ENCODE measurements at regions not wholly inside any gene's neighbourhood (a gene's known extent, or its start where the extent isn't known, plus 50 kb on each side); places are given as distances from the start of the nearest gene placed in this dataset.

- H2AFZ ChIP-seq (ENCODE audit: low read length): no peak overlapping the region
- no peaks in the 10 kb centered on the region for H3K27me3 ChIP-seq (ENCODE audit: insufficient read depth, low read length)
These were observed 1038.8 kb upstream of the ARRDC3 start for GRCh38 chr5:92421942-92422341.

DNA sequence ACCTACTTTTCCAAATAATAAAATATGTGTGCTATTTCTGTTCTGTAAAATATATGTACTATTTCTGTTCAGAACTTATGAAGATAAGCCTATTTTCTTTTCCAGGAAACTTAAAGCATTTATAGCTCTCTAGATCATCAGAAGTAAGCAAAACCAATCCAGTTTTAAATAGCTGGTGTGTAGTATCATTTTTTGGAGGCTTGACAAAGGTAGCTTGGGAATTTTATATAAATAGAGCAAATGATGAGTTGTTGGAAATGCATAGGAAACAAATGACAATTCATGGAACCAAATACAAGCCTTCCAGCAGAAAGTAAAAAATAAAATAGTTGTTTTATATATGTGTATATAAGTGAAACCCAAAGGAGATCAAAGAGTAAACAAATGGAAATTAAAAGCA lies 1038.1 kb upstream of the ARRDC3 start:
- Histone ChIP-seq H3K79me2 (ENCODE audit: insufficient read depth, low read length) (no peaks in the 10 kb centered on the region), H2AFZ (ENCODE audit: low read length) (no peak overlapping the region), H3K4me2 (ENCODE audit: insufficient read depth, low read length) (no peak overlapping the region), H3K36me3 (ENCODE audit: insufficient read depth, low read length) (no peaks in the 10 kb centered on the region), H3K27me3 (ENCODE audit: insufficient read depth, low read length) (no peaks in the 10 kb centered on the region), H3K4me1 (ENCODE audit: insufficient read depth, low read length) (no peaks in the 10 kb centered on the region), H3K4me3 (ENCODE audit: insufficient read depth, low read length) (no peak overlapping the region), H3K27ac (ENCODE audit: low read depth, low read length) (no peak overlapping the region), H3K9me3 (ENCODE audit: low read depth, low read length) (no peaks in the 10 kb centered on the region), H4K20me1 (ENCODE audit: insufficient read depth, low read length) (no peaks in the 10 kb centered on the region)
- no peak for TF ChIP-seq CTCF (IDR thresholded peaks at IDR 0.05; ENCODE audit: extremely low read depth, low read depth, low read length)
- no peak for DNase-seq (ENCODE audit: insufficient read length, low spot score, missing footprints)

More at GRCh38 chr5:92421942-92422341, 1038.8 kb upstream of the ARRDC3 start:
- TF ChIP-seq CTCF (IDR thresholded peaks at IDR 0.05; ENCODE audit: extremely low read depth, low read depth, low read length): no peak
- DNase-seq (ENCODE audit: insufficient read length, low spot score, missing footprints): no peak
- H4K20me1 ChIP-seq (ENCODE audit: insufficient read depth, low read length): no peaks in the 10 kb centered on the region
- H3K4me2 ChIP-seq (ENCODE audit: insufficient read depth, low read length): no peak overlapping the region
- H3K4me3 ChIP-seq (ENCODE audit: insufficient read depth, low read length): no peak overlapping the region
- no peaks in the 10 kb centered on the region for H3K36me3 ChIP-seq (ENCODE audit: insufficient read depth, low read length)
- H3K4me1 ChIP-seq (ENCODE audit: insufficient read depth, low read length): no peaks in the 10 kb centered on the region
- no peaks in the 10 kb centered on the region for H3K9me3 ChIP-seq (ENCODE audit: low read depth, low read length)
- no peaks in the 10 kb centered on the region for H3K79me2 ChIP-seq (ENCODE audit: insufficient read depth, low read length)
- H3K27ac ChIP-seq (ENCODE audit: low read depth, low read length): no peak overlapping the region

DNA sequence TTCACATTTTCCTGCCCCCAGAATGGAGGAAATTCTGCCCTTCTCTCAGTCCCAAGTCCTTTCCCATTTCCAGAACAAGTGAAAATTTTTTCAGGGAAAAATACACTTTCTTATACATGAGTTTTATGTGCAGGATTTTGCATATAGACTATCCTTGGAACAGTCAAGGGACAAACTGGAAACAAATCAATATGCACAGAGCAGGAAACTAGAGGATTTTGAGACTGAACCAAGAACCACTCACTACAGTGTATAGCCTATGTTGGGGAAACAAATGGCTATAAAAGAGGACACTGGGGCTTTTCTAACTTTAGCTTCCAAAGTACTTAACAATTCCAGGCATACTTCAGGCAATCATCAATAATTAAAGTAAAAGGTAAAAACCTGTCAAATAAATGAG lies 1036.1 kb upstream of the ARRDC3 start:
- no peak for DNase-seq (ENCODE audit: insufficient read length, low spot score, missing footprints)
- Histone ChIP-seq H3K9me3 (ENCODE audit: low read depth, low read length) (no peaks in the 10 kb centered on the region), H3K36me3 (ENCODE audit: insufficient read depth, low read length) (no peaks in the 10 kb centered on the region), H3K4me1 (ENCODE audit: insufficient read depth, low read length) (no peaks in the 10 kb centered on the region), H3K79me2 (ENCODE audit: insufficient read depth, low read length) (no peaks in the 10 kb centered on the region), H3K4me3 (ENCODE audit: insufficient read depth, low read length) (no peak overlapping the region), H3K27me3 (ENCODE audit: insufficient read depth, low read length) (no peaks in the 10 kb centered on the region), H3K27ac (ENCODE audit: low read depth, low read length) (no peak overlapping the region), H2AFZ (ENCODE audit: low read length) (no peak overlapping the region), H3K4me2 (ENCODE audit: insufficient read depth, low read length) (no peak overlapping the region), H4K20me1 (ENCODE audit: insufficient read depth, low read length) (no peaks in the 10 kb centered on the region)
- TF ChIP-seq CTCF (IDR thresholded peaks at IDR 0.05; ENCODE audit: extremely low read depth, low read depth, low read length): no peak

GRCh38 chr5:92418341-92418740 lies 1035.2 kb upstream of the ARRDC3 start:
- Histone ChIP-seq H3K4me3 (ENCODE audit: insufficient read depth, low read length) (no peak overlapping the region), H3K27me3 (ENCODE audit: insufficient read depth, low read length) (no peaks in the 10 kb centered on the region), H3K79me2 (ENCODE audit: insufficient read depth, low read length) (no peaks in the 10 kb centered on the region), H3K4me2 (ENCODE audit: insufficient read depth, low read length) (no peak overlapping the region), H3K4me1 (ENCODE audit: insufficient read depth, low read length) (no peaks in the 10 kb centered on the region), H3K27ac (ENCODE audit: low read depth, low read length) (no peak overlapping the region), H3K9me3 (ENCODE audit: low read depth, low read length) (no peaks in the 10 kb centered on the region), H4K20me1 (ENCODE audit: insufficient read depth, low read length) (no peaks in the 10 kb centered on the region), H2AFZ (ENCODE audit: low read length) (no peak overlapping the region), H3K36me3 (ENCODE audit: insufficient read depth, low read length) (no peaks in the 10 kb centered on the region)
- TF ChIP-seq CTCF (IDR thresholded peaks at IDR 0.05; ENCODE audit: extremely low read depth, low read depth, low read length): no peak
- DNase-seq (ENCODE audit: insufficient read length, low spot score, missing footprints): no peak
